ENCODE measurements at regions not wholly inside any gene's neighbourhood (a gene's known extent, or its start where the extent isn't known, plus 50 kb on each side); places are given as distances from the start of the nearest gene placed in this dataset.

GRCh38 chr6:90753820-90754643 lies 167.2 kb upstream of the MAP3K7 start:
- H3K9ac ChIP-seq (ENCODE audit: insufficient read depth in 1 of 2, low read length in 2 of 2), result no peak overlapping the region
- H3K4me1 ChIP-seq (ENCODE audit: control insufficient read depth in 5 of 5, insufficient read depth in 5 of 5, low read length in 5 of 5), result no peaks in the 10 kb centered on the region
- H3K9me3 ChIP-seq (ENCODE audit: control insufficient read depth in 4 of 4, insufficient read depth in 3 of 4, low read length in 3 of 4), result no peaks in the 10 kb centered on the region
- WGBS, 2 donors, result 65 to 80% methylated on average over 8 of the region's 8 CpGs
- H3K27ac ChIP-seq (ENCODE audit: low read depth in 1 of 2, low read length in 1 of 2), result no peak overlapping the region
- H3K4me3 ChIP-seq, result no peak overlapping the region
- TF ChIP-seq, protein P1, sequence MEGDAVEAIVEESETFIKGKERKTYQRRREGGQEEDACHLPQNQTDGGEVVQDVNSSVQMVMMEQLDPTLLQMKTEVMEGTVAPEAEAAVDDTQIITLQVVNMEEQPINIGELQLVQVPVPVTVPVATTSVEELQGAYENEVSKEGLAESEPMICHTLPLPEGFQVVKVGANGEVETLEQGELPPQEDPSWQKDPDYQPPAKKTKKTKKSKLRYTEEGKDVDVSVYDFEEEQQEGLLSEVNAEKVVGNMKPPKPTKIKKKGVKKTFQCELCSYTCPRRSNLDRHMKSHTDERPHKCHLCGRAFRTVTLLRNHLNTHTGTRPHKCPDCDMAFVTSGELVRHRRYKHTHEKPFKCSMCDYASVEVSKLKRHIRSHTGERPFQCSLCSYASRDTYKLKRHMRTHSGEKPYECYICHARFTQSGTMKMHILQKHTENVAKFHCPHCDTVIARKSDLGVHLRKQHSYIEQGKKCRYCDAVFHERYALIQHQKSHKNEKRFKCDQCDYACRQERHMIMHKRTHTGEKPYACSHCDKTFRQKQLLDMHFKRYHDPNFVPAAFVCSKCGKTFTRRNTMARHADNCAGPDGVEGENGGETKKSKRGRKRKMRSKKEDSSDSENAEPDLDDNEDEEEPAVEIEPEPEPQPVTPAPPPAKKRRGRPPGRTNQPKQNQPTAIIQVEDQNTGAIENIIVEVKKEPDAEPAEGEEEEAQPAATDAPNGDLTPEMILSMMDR (IDR thresholded peaks at IDR 0.05; ENCODE audit: control extremely low read depth, extremely low read depth), result no peak
- no peak for DNase-seq
- no peak for ATAC-seq (ENCODE audit: insufficient read depth, low FRiP score)
- no peaks in the 10 kb centered on the region for H3K27me3 ChIP-seq (ENCODE audit: control insufficient read depth in 3 of 3, insufficient read depth in 3 of 3, low read length in 2 of 3)
- no peaks in the 10 kb centered on the region for H3K36me3 ChIP-seq (ENCODE audit: control insufficient read depth in 4 of 4, insufficient read depth in 4 of 4, low read length in 4 of 4)

DNA sequence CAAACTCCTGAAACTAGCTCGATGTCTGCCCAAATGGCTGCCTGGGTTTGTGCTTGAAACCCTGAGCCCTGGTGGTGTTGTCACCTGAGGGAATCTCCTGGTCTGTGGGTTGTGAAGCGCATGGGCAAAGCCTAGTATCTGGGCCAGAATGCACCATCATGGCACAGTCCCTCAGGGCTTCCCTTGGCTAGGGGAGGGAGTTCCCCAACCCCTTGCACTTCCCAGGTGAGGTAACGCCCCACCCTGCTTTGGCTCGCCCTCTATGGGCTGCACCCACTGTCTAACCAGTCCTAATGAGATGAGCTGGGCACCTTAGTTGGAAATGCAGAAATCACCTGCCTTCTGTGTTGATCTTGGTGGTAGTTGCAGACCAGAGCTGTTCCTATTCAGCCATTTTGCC lies 152.9 kb upstream of the MAP3K7 start:
- H3K27me3 ChIP-seq (ENCODE audit: control insufficient read depth in 3 of 3, insufficient read depth in 3 of 3, low read length in 2 of 3), result no peaks in the 10 kb centered on the region
- no peak overlapping the region for H3K9ac ChIP-seq (ENCODE audit: insufficient read depth in 1 of 2, low read length in 2 of 2)
- DNase-seq (no peak), ATAC-seq (ENCODE audit: insufficient read depth, low FRiP score) (no peak)
- 58 to 62% methylated on average over 4 of the region's 4 CpGs for WGBS, 2 donors
- H3K4me3 ChIP-seq, result no peak overlapping the region
- no peaks in the 10 kb centered on the region for H3K9me3 ChIP-seq (ENCODE audit: control insufficient read depth in 4 of 4, insufficient read depth in 3 of 4, low read length in 3 of 4)
- no peaks in the 10 kb centered on the region for H3K4me1 ChIP-seq (ENCODE audit: control insufficient read depth in 5 of 5, insufficient read depth in 5 of 5, low read length in 5 of 5)
- H3K27ac ChIP-seq (ENCODE audit: low read depth in 1 of 2, low read length in 1 of 2), result no peak overlapping the region
- TF ChIP-seq, protein P1 (IDR thresholded peaks at IDR 0.05; ENCODE audit: control extremely low read depth, extremely low read depth), result no peak
- H3K36me3 ChIP-seq (ENCODE audit: control insufficient read depth in 4 of 4, insufficient read depth in 4 of 4, low read length in 4 of 4), result no peaks in the 10 kb centered on the region

GRCh38 chr6:90739339-90739738 lies 152.5 kb upstream of the MAP3K7 start:
- ATAC-seq (ENCODE audit: insufficient read depth, low FRiP score), result no peak
- TF ChIP-seq, protein P1 (IDR thresholded peaks at IDR 0.05; ENCODE audit: control extremely low read depth, extremely low read depth), result no peak
- no peak overlapping the region for H3K4me3 ChIP-seq
- no peaks in the 10 kb centered on the region for H3K4me1 ChIP-seq (ENCODE audit: control insufficient read depth in 5 of 5, insufficient read depth in 5 of 5, low read length in 5 of 5)
- H3K9ac ChIP-seq (ENCODE audit: insufficient read depth in 1 of 2, low read length in 2 of 2), result no peak overlapping the region
- WGBS, 2 donors, result 66% methylated on average over 7 of the region's 7 CpGs
- no peaks in the 10 kb centered on the region for H3K36me3 ChIP-seq (ENCODE audit: control insufficient read depth in 4 of 4, insufficient read depth in 4 of 4, low read length in 4 of 4)
- H3K9me3 ChIP-seq (ENCODE audit: control insufficient read depth in 4 of 4, insufficient read depth in 3 of 4, low read length in 3 of 4), result no peaks in the 10 kb centered on the region
- H3K27me3 ChIP-seq (ENCODE audit: control insufficient read depth in 3 of 3, insufficient read depth in 3 of 3, low read length in 2 of 3), result no peaks in the 10 kb centered on the region
- no peak for DNase-seq
- H3K27ac ChIP-seq (ENCODE audit: low read depth in 1 of 2, low read length in 1 of 2), result no peak overlapping the region

Data from lung (tissue), 11 donors.